GM12892 (cell line): ENCODE measurements at regions not wholly inside any gene's neighbourhood (a gene's known extent, or its start where the extent isn't known, plus 50 kb on each side); places are given as distances from the start of the nearest gene placed in this dataset.

Experiments
- POLR2A ChIP-seq: IDR thresholded peaks from 2 replicates; pipeline ENCODE4 v1.6.1; 2011; ENCODE audit warnings: low read depth, low read length, control low read depth
- POLR2AphosphoS5 ChIP-seq: IDR thresholded peaks from 2 replicates; pipeline ENCODE4 v1.6.1; 2011; ENCODE audit warnings: low read depth, low read length, control low read depth
- TAF1 ChIP-seq: IDR thresholded peaks from 2 replicates; pipeline ENCODE4 v1.6.1; 2011; ENCODE audit warnings: low read depth, mild to moderate bottlenecking, control low read depth, low read length, borderline replicate concordance

- TF ChIP-seq POLR2A (no peak), POLR2AphosphoS5 (no peak), TAF1 (no peak)
Observed at GRCh38 chr2:22270341-22270740, 1114.6 kb upstream of the KLHL29 start.
